Mucosa of descending colon (tissue), 3 donors: ENCODE measurements at regions not wholly inside any gene's neighbourhood (a gene's known extent, or its start where the extent isn't known, plus 50 kb on each side); places are given as distances from the start of the nearest gene placed in this dataset.

Experiments
- ATAC-seq: fragments of 200-7000 bp; cut with Tn5 transposase; one replicate; pipeline ENCODE4 v1.9.1; 2020; ENCODE audit warnings: mild to moderate bottlenecking, moderate library complexity
- DNase-seq, 3 donors: peaks; one replicate each; pipeline ENCODE4 v3.0.0-alpha.2; 2020
- H3K36me3 ChIP-seq: fragments of 200-600 bp; one replicate; pipeline ENCODE4 v1.8.0; 2021; ENCODE audit warnings: low read depth, mild to moderate bottlenecking
- H3K4me1 ChIP-seq: fragments of 200-600 bp; one replicate; pipeline ENCODE4 v1.8.0; 2021; ENCODE audit warnings: low read depth, mild to moderate bottlenecking
- H3K4me3 ChIP-seq: fragments of 200-600 bp; one replicate; pipeline ENCODE4 v1.8.0; 2021; ENCODE audit warnings: mild to moderate bottlenecking
- H3K9me3 ChIP-seq: fragments of 200-600 bp; one replicate; pipeline ENCODE4 v1.8.0; 2021; ENCODE audit warnings: mild to moderate bottlenecking
- intact Hi-C, 2 donors: fragments of 100-400 bp; cut with DNase I in 1 of 2; cut with micrococcal nuclease in 1 of 2; formaldehyde crosslinking; loops; one replicate each; pipeline versions ENCODE4 v1.11.0 to v1.11.1; 2022; cut with DNase I, micrococcal nuclease
- TF ChIP-seq, protein P1 (sequence below): fragments of 200-600 bp; IDR thresholded peaks from one replicate; pipeline ENCODE4 v1.8.0; 2022; ENCODE audit warnings: antibody characterized with exemption, mild to moderate bottlenecking
- donor health status: DM: no; HTN: no; CAD: no; lungs with moderate emphysema.
- donor health status: DM: no; HTN: no; CAD: no.
- donor health status: DM: no; HTN: yes; CAD: no.

DNA sequence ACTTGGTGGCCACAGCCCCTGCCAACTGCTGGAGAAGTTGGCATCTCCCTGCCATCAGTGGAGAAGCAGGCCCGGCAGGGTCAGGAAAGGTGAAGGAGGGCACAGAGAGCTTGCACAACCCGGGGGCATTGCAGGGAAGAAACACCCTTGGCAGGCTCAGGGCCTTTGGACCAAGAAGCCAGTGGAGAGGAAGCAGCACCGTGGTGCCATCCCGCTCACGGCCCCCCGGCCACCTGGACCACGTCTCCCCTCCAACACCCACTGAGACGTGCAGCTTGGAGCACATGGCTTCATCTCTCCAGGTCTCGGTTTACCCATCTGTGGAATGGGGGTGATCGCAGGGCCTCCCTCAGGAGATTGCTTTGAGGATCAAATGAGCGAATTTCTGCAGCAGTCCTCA is 158.1 kb downstream of the RBFOX3 start:
- ATAC-seq (no peak), DNase-seq (no peak)
- Histone ChIP-seq H3K4me1 (no peaks in the 10 kb centered on the region), H3K36me3 (no peaks in the 10 kb centered on the region), H3K9me3 (no peaks in the 10 kb centered on the region), H3K4me3 (no peak overlapping the region)
- TF ChIP-seq, protein P1, sequence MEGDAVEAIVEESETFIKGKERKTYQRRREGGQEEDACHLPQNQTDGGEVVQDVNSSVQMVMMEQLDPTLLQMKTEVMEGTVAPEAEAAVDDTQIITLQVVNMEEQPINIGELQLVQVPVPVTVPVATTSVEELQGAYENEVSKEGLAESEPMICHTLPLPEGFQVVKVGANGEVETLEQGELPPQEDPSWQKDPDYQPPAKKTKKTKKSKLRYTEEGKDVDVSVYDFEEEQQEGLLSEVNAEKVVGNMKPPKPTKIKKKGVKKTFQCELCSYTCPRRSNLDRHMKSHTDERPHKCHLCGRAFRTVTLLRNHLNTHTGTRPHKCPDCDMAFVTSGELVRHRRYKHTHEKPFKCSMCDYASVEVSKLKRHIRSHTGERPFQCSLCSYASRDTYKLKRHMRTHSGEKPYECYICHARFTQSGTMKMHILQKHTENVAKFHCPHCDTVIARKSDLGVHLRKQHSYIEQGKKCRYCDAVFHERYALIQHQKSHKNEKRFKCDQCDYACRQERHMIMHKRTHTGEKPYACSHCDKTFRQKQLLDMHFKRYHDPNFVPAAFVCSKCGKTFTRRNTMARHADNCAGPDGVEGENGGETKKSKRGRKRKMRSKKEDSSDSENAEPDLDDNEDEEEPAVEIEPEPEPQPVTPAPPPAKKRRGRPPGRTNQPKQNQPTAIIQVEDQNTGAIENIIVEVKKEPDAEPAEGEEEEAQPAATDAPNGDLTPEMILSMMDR, result no peak
- intact Hi-C loops, result no loop called here

- intact Hi-C loops, result no loop called here
- Histone ChIP-seq H3K4me3 (no peak overlapping the region), H3K9me3 (no peaks in the 10 kb centered on the region), H3K4me1 (no peaks in the 10 kb centered on the region), H3K36me3 (no peaks in the 10 kb centered on the region)
- ATAC-seq, result no peak
- DNase-seq, result no peak
- TF ChIP-seq, protein P1, result no peak
Measured at GRCh38 chr17:79451167-79451566, 159.7 kb downstream of the RBFOX3 start.

DNA sequence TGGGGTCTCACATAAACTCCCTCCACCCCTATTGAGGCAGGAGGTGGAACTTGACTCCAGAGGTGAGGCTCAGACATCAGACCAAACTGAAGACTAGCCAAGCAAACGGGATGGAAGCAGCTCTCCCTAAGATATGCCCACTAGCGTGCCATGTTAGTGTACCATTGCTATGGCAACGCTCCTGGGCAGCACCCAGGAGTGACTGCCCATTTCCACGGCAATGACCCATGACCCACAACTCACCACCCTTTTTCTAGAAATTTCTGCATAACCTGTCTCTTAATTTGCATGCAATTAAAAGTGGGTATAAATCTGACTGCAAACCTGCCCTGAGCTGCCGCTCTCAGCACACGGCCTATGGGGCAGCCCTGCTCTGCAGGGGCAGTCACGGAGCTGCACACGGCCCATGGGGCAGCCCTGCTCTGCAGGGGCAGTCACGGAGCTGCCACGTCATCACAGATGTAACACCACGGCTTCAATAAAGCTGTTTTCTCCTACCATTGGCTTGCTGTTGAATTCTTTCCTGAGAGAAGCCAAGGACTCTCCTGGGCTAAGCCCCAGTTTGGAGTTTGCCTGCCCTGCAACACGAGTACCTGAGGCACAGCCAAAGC is 164.3 kb downstream of the RBFOX3 start:
- Histone ChIP-seq H3K9me3 (no peaks in the 10 kb centered on the region), H3K4me1 (no peaks in the 10 kb centered on the region), H3K4me3 (no peak overlapping the region), H3K36me3 (no peaks in the 10 kb centered on the region)
- DNase-seq (no peak), ATAC-seq (no peak)
- TF ChIP-seq, protein P1, result no peak
- intact Hi-C loops, result no loop called here

GRCh38 chr17:79444198-79444597 is 166.7 kb downstream of the RBFOX3 start:
- H3K36me3 ChIP-seq, result no peaks in the 10 kb centered on the region
- intact Hi-C loops, result no loop called here
- TF ChIP-seq, protein P1, result no peak
- no peak for ATAC-seq
- no peaks in the 10 kb centered on the region for H3K4me1 ChIP-seq
- DNase-seq, result no peak
- no peak overlapping the region for H3K4me3 ChIP-seq
- no peaks in the 10 kb centered on the region for H3K9me3 ChIP-seq

DNA sequence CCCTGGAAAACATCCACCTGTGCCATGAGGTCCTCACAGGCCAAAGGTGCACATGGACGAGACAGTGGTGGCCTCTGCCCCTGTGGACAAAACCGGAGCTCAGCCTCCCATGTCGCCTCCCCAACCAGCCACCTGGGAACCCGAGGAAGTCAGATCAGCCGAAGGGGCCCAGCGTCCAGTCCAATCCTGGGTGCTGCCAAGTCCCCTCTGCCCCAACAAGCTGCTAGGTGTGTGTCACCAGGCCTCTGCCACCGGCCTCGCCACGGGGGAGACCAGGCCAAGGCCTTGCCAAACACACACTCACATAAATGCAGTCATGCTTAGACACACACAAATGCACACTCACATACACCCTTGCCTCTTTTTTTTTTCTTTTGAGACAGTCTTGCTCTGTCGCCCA is 167.8 kb downstream of the RBFOX3 start:
- no peak overlapping the region for H3K4me3 ChIP-seq
- H3K9me3 ChIP-seq, result no peaks in the 10 kb centered on the region
- DNase-seq, result no peak
- no peaks in the 10 kb centered on the region for H3K4me1 ChIP-seq
- no peak for ATAC-seq
- intact Hi-C loops, result no loop called here
- H3K36me3 ChIP-seq, result no peaks in the 10 kb centered on the region
- TF ChIP-seq, protein P1, result no peak
